DMS 273 treated with DMSO at 0.1 percent for 48 hours (cell line): ENCODE measurements at regions not wholly inside any gene's neighbourhood (a gene's known extent, or its start where the extent isn't known, plus 50 kb on each side); places are given as distances from the start of the nearest gene placed in this dataset.
A peak's percentile ranks its signal among the peaks of the same experiment; 100 is the strongest.
"Not testable (repeated sequence)": the region's sequence is repeated elsewhere in the genome, so short reads cannot be mapped to it uniquely, and the experiment has no call there.

Source experiments
- DNase-seq: peaks from one replicate; lab custom pipeline; 2025; lab: John Stamatoyannopoulos, UW

- no peak for DNase-seq
Observed at GRCh38 chr5:9787861-9788600, 157.9 kb upstream of the TAS2R1 start.

DNA sequence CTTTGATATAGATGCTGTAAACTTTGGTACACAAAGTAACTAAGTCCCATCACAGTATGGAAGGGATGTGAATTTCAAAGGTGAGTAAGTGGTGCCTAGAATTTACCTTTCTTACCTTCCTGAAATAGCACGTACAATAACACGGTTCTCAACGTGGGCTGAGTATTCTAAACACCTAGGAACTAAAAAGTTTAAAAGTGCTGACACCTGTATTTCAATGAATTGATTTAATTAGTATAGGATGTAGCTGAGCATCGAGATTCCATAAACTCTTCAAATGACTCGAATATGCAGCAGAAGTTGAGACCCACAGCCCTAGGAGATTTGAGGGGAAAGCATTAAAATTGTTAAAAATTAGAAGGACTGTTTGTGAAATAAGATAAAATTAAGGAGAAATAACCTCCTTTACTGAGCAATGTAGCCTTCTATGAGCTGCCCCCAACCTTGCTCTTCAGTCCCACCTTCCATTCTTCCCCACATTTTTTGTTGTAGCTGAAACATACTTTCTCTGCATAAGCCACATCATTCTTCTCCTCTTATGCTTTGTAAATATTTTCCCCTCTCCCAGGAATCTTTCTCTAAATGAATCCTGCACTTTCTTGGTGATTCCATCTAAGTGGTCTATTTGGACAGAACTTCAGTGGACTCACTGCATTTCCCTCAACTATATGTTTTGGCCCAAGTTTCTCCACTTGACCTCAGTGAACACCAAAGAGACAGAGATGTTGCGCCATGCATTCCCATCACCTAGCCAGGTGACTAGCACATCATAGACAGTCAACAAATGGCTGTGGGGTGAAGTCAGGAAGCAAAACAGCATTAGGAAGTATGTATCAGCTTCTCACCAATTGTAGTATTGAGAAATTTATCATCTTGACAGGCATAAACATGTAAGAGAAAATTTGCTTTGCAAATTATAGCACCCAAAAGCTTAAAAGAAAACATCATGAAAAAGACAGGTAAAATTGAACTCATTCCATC is 156.5 kb upstream of the TAS2R1 start:
- DNase-seq, result no peak

GRCh38 chr5:9785751-9786150 is 155.6 kb upstream of the TAS2R1 start:
- no peak for DNase-seq

DNA sequence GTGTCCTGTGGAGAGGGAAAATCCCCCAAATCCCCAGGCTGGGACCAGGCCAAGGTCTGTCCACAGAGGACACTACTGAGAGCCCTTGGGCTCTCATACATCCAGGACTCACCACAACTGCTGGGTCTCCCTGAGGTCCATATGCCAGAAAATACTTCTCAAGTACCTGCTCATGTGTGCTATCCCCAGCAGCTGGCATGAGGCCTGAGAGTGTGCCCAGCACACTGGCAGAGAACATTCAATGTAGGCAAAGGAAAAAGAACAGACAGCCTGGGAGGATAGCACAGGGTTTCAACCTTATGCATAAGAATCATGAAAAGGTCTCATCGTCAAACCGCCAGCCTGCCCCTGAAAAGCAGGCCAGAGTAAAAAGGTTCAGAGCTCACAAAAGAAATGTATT is 154.1 kb upstream of the TAS2R1 start:
- DNase-seq, result no peak

DNA sequence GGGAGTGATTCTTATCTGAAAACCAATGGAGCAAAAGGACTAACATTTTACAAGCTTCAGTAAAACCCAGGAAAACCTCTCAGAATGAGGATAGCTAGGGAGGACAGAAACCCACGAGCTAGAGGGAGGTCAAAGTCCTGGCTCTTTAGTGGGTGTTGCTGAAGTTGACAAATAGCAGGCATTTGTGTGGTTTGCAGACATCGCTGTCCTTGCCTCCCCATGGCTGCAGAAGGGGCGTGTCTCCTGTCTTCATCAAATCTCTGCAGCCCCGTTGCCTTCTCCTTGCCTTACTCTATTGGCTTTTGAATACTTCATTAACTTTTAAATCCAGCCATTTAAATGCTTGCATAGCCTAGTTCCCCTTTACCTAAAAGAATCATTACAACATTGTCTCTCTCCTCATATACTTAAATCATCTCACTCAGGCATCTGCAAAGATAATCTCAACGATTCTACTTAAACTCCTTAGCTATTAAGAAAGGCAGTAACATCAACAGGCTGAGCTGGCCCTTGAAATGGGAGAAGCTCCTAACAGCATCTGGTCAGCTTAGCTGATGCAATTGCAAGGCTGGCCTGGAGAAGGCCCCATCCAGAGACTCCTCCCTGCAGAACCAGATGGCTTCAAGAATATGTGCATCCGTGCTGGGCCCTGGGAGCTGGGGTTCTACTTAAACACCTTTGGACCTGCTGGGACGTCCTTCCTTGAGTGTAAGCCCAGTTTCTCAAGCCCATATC is 152.8 kb upstream of the TAS2R1 start:
- DNase-seq, result peak; percentile 34

- no peak for DNase-seq
Observed at GRCh38 chr5:9781890-9782289, 151.7 kb upstream of the TAS2R1 start.

GRCh38 chr5:9781275-9781674 is 151.1 kb upstream of the TAS2R1 start:
- no peak for DNase-seq

DNA sequence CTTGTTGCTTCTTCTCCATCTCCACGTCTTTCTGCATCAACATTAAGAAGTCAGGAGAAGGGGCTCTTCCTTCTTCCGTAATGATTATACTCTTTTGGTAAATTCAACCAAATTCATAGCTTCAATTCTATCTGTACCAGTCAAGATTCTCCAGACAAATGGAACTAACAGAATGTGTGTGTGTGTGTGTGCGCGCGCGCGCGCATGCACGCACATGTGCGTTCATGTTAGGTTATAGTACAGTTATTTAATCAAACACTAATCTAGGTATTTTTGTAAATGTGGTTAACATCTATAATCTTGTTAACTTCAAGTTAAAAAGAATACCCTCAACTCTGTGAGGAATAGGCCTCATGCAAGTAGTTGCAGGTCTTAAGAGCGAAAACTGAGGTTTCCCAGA is 150.3 kb upstream of the TAS2R1 start:
- no peak for DNase-seq

- DNase-seq, result no peak
Observed at GRCh38 chr5:9776525-9776924, 146.4 kb upstream of the TAS2R1 start.

- DNase-seq, result no peak
Observed at GRCh38 chr5:9775339-9775738, 145.2 kb upstream of the TAS2R1 start.

GRCh38 chr5:9774472-9775079 is 144.4 kb upstream of the TAS2R1 start:
- DNase-seq, result no peak

DNA sequence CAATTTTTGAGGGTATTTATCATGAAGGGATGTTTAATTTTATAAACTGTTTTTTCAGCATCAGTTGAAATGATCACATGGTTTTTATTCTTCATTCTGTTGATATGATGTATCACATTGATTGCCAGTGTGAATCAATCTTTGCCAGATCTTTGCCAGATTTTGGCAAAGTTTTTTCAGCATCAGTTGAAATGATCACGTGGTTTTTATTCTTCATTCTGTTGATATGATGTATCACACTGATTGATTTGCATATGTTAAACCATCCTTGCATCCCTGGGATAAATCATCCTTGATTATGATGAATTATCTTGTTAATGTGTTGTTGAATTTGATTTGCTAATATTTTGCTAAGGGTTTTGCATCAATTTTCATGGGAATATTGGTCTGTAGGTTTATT is 140.9 kb upstream of the TAS2R1 start:
- no peak for DNase-seq

GRCh38 chr5:9766581-9766980 is 136.4 kb upstream of the TAS2R1 start:
- no peak for DNase-seq

DNA sequence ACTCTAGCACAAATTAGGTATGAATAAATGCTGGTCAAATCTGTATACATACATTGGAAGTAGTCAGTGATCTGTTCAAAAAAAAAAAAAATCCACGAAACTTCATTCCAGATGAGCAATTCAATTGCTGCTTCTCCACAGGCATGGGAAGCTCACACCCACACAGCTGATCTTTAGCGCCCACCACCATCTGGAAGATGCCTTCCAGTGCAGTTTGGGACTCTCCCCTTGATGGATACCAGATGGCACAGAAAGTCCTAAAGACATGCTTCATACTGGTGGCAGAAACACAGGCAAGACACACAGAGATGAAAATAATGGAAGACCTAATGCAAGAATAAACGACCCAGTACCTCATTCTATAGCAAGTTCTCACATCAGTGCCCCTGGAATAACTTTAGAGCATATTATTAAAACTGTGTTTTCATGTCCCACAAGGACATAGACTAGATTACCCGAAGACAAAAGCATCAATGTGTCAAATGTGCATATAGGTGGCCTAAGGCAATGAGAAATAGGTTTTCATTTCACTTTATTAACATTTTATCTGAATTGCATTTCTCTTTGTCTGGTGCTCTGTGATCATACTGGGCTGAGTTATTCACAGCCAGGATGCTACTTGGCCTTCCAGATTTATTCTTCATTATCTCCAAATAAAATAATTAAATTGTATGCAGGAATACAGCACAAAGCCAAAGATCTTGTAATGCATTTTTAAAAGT is 135.4 kb upstream of the TAS2R1 start:
- DNase-seq, result peak; percentile 42

DNA sequence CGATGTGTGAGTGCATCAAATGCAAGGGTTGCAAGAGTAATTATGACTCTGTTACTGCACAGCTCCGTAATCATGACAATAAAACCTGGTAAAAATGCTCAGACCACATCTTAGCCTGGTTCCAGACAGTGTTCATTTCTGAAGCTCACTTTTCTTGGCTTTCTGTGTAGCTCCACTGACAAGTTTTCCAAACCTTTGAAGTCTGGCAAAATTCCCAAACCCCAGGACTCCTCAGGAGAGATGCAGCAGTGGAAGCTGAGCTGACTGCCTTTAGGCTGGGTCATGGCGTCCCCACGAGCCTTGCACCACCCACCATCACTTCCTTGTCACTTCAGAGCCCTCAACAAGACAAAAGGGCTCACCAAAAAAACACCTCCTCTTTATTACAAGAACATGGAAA is 131.6 kb upstream of the TAS2R1 start:
- DNase-seq, result no peak

- DNase-seq, result not testable (repeated sequence)
Observed at GRCh38 chr5:9752670-9753069, 122.5 kb upstream of the TAS2R1 start.

- DNase-seq, result no peak
Observed at GRCh38 chr5:9743507-9743906, 113.4 kb upstream of the TAS2R1 start.

DNA sequence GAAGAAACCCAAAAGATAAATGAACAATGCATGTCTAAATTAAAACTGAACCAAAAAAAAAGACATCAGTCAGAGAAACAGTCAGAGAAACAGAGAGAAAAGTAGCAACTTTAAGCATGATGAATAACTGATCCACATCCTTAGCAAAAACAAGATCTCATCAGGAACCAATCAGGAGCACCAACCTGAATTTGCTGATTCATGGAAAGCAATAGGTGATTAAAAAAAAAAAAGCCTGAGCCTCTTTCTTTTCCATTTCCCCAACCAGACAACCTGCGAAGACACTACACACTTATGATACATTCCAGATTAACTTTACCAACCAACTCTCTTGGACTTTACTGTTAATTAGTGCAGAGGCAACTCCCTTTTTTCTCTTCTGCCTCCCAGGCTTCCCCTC is 112.7 kb upstream of the TAS2R1 start:
- no peak for DNase-seq

- DNase-seq, result no peak
Observed at GRCh38 chr5:9739135-9739534, 109.0 kb upstream of the TAS2R1 start.

DNA sequence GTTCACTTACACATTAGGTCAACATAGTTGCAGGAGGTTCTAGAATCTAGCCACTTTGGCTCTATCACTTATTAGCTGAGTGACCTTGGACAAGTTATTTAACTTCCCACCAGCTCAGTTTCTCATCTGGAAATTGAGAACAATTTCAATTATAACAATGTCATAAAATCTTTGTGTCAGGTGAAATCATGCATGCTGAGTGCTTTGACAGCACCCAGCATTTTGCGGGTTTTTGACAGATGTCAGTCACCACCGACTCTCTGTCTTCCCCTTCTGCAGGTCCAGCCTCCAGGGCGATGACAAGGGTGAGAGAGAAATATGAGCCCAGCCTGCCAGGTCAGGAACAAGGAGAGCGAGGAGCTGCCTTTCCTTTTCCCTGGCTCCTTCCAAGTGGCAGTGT is 107.1 kb upstream of the TAS2R1 start:
- no peak for DNase-seq

GRCh38 chr5:9733486-9733885 is 103.3 kb upstream of the TAS2R1 start:
- no peak for DNase-seq
